HEK293 (cell line): ENCODE measurements at regions not wholly inside any gene's neighbourhood (a gene's known extent, or its start where the extent isn't known, plus 50 kb on each side); places are given as distances from the start of the nearest gene placed in this dataset.

Experiments used
- CTCF ChIP-seq: fragments of 450-650 bp; formaldehyde crosslinking; IDR thresholded peaks from 2 replicates; pipeline ENCODE4 v1.5.1; 2016; ENCODE audit warnings: missing biosample characterization, missing genetic modification characterization
- REST ChIP-seq: fragments of 450-650 bp; formaldehyde crosslinking; IDR thresholded peaks from 2 replicates; pipeline ENCODE4 v1.5.1; 2016; ENCODE audit warnings: missing biosample characterization, missing genetic modification characterization
- TCF7L2 ChIP-seq: IDR thresholded peaks from 2 replicates; pipeline ENCODE4 v1.6.1; 2011; ENCODE audit warnings: low read depth, mild to moderate bottlenecking, inconsistent platforms, low read length, moderate library complexity, borderline replicate concordance
- YY1 ChIP-seq: fragments of 450-650 bp; formaldehyde crosslinking; IDR thresholded peaks from 2 replicates; pipeline ENCODE4 v1.5.1; 2018; ENCODE audit warnings: missing biosample characterization, missing genetic modification characterization
- ZBTB1 ChIP-seq: fragments of 450-650 bp; formaldehyde crosslinking; IDR thresholded peaks from 2 replicates; pipeline ENCODE4 v1.5.1; 2016; ENCODE audit warnings: missing biosample characterization, missing genetic modification characterization
- ZBTB8A ChIP-seq: fragments of 450-650 bp; formaldehyde crosslinking; IDR thresholded peaks from 2 replicates; pipeline ENCODE4 v1.5.1; 2016; ENCODE audit warnings: missing biosample characterization, missing genetic modification characterization
- ZNF174 ChIP-seq: fragments of 450-650 bp; formaldehyde crosslinking; IDR thresholded peaks from 2 replicates; pipeline ENCODE4 v1.5.0; 2017; ENCODE audit warnings: missing biosample characterization, mild to moderate bottlenecking, missing genetic modification characterization
- ZNF23 ChIP-seq: fragments of 450-650 bp; formaldehyde crosslinking; IDR thresholded peaks from 2 replicates; pipeline ENCODE4 v1.5.1; 2016; ENCODE audit warnings: missing biosample characterization, missing genetic modification characterization, borderline replicate concordance
- ZNF513 ChIP-seq: fragments of 450-650 bp; IDR thresholded peaks from 2 replicates; pipeline ENCODE4 v1.5.1; 2018; ENCODE audit warnings: missing biosample characterization, missing genetic modification characterization
- ZNF549 ChIP-seq: fragments of 450-650 bp; IDR thresholded peaks from 2 replicates; pipeline ENCODE4 v1.5.1; 2018; ENCODE audit warnings: missing biosample characterization, missing genetic modification characterization, mild to moderate bottlenecking, inconsistent platforms, moderate library complexity
- ZNF580 ChIP-seq: fragments of 450-650 bp; formaldehyde crosslinking; IDR thresholded peaks from 2 replicates; pipeline ENCODE4 v1.5.1; 2016; ENCODE audit warnings: missing biosample characterization, missing genetic modification characterization
- ZNF624 ChIP-seq: fragments of 450-650 bp; formaldehyde crosslinking; IDR thresholded peaks from 2 replicates; pipeline ENCODE4 v1.5.1; 2017; ENCODE audit warnings: missing biosample characterization, missing genetic modification characterization
- ZNF76 ChIP-seq: fragments of 450-650 bp; formaldehyde crosslinking; IDR thresholded peaks from 2 replicates; pipeline ENCODE4; 2016; ENCODE audit warnings: low read depth, missing biosample characterization, missing genetic modification characterization, borderline replicate concordance

- TF ChIP-seq ZNF174 (tag by site-specific recombination) (no peak), ZNF76 (tag by site-specific recombination) (no peak), ZNF23 (tag by site-specific recombination) (no peak), ZNF513 (tag by site-specific recombination) (no peak), ZBTB1 (tag by site-specific recombination) (no peak), ZNF624 (tag by site-specific recombination) (no peak), ZBTB8A (no peak), ZNF549 (no peak), ZNF580 (tag by site-specific recombination) (no peak), TCF7L2 (no peak), REST (tag by site-specific recombination) (no peak), CTCF (tag by site-specific recombination) (no peak), YY1 (tag by site-specific recombination) (no peak)
Observed at GRCh38 chr10:78527296-78527695, 493.6 kb downstream of the RPS24 start.
